Ovary (tissue), 3 donors: ENCODE measurements at regions not wholly inside any gene's neighbourhood (a gene's known extent, or its start where the extent isn't known, plus 50 kb on each side); places are given as distances from the start of the nearest gene placed in this dataset.

Experiments used
- POLR2A ChIP-seq: fragments of 450-650 bp; IDR thresholded peaks from one replicate; pipeline ENCODE4 v1.6.1; 2017; ENCODE audit warnings: antibody characterized with exemption, mild to moderate bottlenecking, moderate library complexity
- TF ChIP-seq, protein P1 (sequence below), 3 donors: fragments of 450-650 bp in 2 of 3; fragments of 200-600 bp in 1 of 3; IDR thresholded peaks; one replicate each; pipeline versions ENCODE4 v1.5.1 to v1.8.0; 2016 to 2022; ENCODE audit warnings: antibody characterized with exemption in 3 of 3, mild to moderate bottlenecking in 1 of 3
- donor health status: DM: no; HTN: no; CAD: no.

- no peak for TF ChIP-seq POLR2A
- TF ChIP-seq, protein P1, sequence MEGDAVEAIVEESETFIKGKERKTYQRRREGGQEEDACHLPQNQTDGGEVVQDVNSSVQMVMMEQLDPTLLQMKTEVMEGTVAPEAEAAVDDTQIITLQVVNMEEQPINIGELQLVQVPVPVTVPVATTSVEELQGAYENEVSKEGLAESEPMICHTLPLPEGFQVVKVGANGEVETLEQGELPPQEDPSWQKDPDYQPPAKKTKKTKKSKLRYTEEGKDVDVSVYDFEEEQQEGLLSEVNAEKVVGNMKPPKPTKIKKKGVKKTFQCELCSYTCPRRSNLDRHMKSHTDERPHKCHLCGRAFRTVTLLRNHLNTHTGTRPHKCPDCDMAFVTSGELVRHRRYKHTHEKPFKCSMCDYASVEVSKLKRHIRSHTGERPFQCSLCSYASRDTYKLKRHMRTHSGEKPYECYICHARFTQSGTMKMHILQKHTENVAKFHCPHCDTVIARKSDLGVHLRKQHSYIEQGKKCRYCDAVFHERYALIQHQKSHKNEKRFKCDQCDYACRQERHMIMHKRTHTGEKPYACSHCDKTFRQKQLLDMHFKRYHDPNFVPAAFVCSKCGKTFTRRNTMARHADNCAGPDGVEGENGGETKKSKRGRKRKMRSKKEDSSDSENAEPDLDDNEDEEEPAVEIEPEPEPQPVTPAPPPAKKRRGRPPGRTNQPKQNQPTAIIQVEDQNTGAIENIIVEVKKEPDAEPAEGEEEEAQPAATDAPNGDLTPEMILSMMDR (IDR thresholded peaks at IDR 0.05): no peak
Observed at GRCh38 chr10:100631192-100631591, 95.4 kb downstream of the HIF1AN start.
